ENCODE measurements at regions not wholly inside any gene's neighbourhood (a gene's known extent, or its start where the extent isn't known, plus 50 kb on each side); places are given as distances from the start of the nearest gene placed in this dataset.

GRCh38 chr5:175305251-175305650 is 138.7 kb downstream of the DRD1 start:
- Histone ChIP-seq H3K4me1 (no peaks in the 10 kb centered on the region), H3K27ac (no peak overlapping the region), H3K4me3 (no peak overlapping the region), H3K9me3 (peaks cover 0 to 18% of the 10 kb centered on the region in 2 donors), H3K27me3 (no peaks in the 10 kb centered on the region), H3K36me3 (no peaks in the 10 kb centered on the region)
- no peak for DNase-seq (ENCODE audit: low spot score)
- TF ChIP-seq, protein P1, sequence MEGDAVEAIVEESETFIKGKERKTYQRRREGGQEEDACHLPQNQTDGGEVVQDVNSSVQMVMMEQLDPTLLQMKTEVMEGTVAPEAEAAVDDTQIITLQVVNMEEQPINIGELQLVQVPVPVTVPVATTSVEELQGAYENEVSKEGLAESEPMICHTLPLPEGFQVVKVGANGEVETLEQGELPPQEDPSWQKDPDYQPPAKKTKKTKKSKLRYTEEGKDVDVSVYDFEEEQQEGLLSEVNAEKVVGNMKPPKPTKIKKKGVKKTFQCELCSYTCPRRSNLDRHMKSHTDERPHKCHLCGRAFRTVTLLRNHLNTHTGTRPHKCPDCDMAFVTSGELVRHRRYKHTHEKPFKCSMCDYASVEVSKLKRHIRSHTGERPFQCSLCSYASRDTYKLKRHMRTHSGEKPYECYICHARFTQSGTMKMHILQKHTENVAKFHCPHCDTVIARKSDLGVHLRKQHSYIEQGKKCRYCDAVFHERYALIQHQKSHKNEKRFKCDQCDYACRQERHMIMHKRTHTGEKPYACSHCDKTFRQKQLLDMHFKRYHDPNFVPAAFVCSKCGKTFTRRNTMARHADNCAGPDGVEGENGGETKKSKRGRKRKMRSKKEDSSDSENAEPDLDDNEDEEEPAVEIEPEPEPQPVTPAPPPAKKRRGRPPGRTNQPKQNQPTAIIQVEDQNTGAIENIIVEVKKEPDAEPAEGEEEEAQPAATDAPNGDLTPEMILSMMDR (IDR thresholded peaks at IDR 0.05): no peak

- TF ChIP-seq, protein P1 (IDR thresholded peaks at IDR 0.05): no peak
- DNase-seq (ENCODE audit: low spot score): no peak
- Histone ChIP-seq H3K4me3 (no peak overlapping the region), H3K9me3 (peaks cover 0 to 5% of the 10 kb centered on the region in 2 donors), H3K27me3 (no peaks in the 10 kb centered on the region), H3K4me1 (no peaks in the 10 kb centered on the region), H3K27ac (no peak overlapping the region), H3K36me3 (no peaks in the 10 kb centered on the region)
Measured at GRCh38 chr5:175290379-175290778, 153.6 kb downstream of the DRD1 start.

GRCh38 chr5:175288048-175288621 is 155.8 kb downstream of the DRD1 start:
- Histone ChIP-seq H3K36me3 (no peaks in the 10 kb centered on the region), H3K4me1 (no peaks in the 10 kb centered on the region), H3K27me3 (no peaks in the 10 kb centered on the region), H3K27ac (no peak overlapping the region), H3K9me3 (no peaks in the 10 kb centered on the region), H3K4me3 (no peak overlapping the region)
- TF ChIP-seq, protein P1 (IDR thresholded peaks at IDR 0.05): no peak
- DNase-seq (ENCODE audit: low spot score): no peak

- no peak for DNase-seq (ENCODE audit: low spot score)
- Histone ChIP-seq H3K27me3 (no peaks in the 10 kb centered on the region), H3K36me3 (no peaks in the 10 kb centered on the region), H3K4me3 (no peak overlapping the region), H3K9me3 (no peaks in the 10 kb centered on the region), H3K27ac (no peak overlapping the region), H3K4me1 (no peaks in the 10 kb centered on the region)
- TF ChIP-seq, protein P1 (IDR thresholded peaks at IDR 0.05): no peak
Measured at GRCh38 chr5:175286981-175287380, 157.0 kb downstream of the DRD1 start.

DNA sequence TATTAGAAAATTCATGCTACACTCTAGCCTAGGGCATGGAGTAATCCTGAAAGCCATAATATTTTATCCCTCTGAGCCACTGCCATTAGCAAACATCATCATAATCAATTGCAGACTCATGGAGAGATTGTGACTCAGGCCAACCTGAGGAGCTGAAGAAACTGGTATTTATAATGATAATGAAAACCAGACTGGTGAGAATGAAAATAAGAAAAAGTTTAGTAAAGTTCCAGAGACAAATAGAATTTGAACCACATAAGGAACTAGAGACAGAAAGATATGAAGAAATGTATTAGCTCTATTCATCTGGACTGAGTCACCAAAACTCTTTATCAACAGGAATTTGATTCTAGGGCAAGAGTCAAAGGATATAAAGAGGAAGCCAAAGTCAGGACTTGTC is 158.7 kb downstream of the DRD1 start:
- Histone ChIP-seq H3K36me3 (no peaks in the 10 kb centered on the region), H3K4me3 (no peak overlapping the region), H3K9me3 (no peaks in the 10 kb centered on the region), H3K27me3 (no peaks in the 10 kb centered on the region), H3K27ac (no peak overlapping the region), H3K4me1 (no peaks in the 10 kb centered on the region)
- DNase-seq (ENCODE audit: low spot score): no peak
- TF ChIP-seq, protein P1 (IDR thresholded peaks at IDR 0.05): no peak

GRCh38 chr5:175284806-175285205 is 159.2 kb downstream of the DRD1 start:
- Histone ChIP-seq H3K27me3 (no peaks in the 10 kb centered on the region), H3K36me3 (no peaks in the 10 kb centered on the region), H3K9me3 (no peaks in the 10 kb centered on the region), H3K4me1 (no peaks in the 10 kb centered on the region), H3K27ac (no peak overlapping the region), H3K4me3 (no peak overlapping the region)
- no peak for DNase-seq (ENCODE audit: low spot score)
- TF ChIP-seq, protein P1 (IDR thresholded peaks at IDR 0.05): no peak
